Karpas-422 (cell line): ENCODE measurements at regions not wholly inside any gene's neighbourhood (a gene's known extent, or its start where the extent isn't known, plus 50 kb on each side); places are given as distances from the start of the nearest gene placed in this dataset.

Experiments
- DNase-seq: peaks from one replicate; pipeline ENCODE4 v3.0.0-alpha.2; 2015
- H2AFZ ChIP-seq: fragments of 200-600 bp; sonication (generic); 2 replicates; pipeline ENCODE4 v1.6.1; 2014; ENCODE audit warnings: antibody characterized with exemption, low read length, mixed read lengths
- H3K27ac ChIP-seq: fragments of 200-600 bp; sonication (generic); 2 replicates; pipeline ENCODE4 v1.5.1; 2014; ENCODE audit warnings: mild to moderate bottlenecking, low read length, moderate library complexity
- H3K27me3 ChIP-seq: fragments of 200-600 bp; sonication (generic); 2 replicates; pipeline ENCODE4 v1.6.1; 2014; ENCODE audit warnings: low read length, mixed read lengths
- H3K36me3 ChIP-seq: fragments of 200-600 bp; sonication (generic); 2 replicates; pipeline ENCODE4 v1.6.1; 2014; ENCODE audit warnings: low read length, mixed read lengths; ENCODE audit not compliant: insufficient read depth
- H3K4me1 ChIP-seq: fragments of 200-600 bp; sonication (generic); 2 replicates; pipeline ENCODE4 v1.6.1; 2014; ENCODE audit warnings: mild to moderate bottlenecking, low read length, mixed read lengths
- H3K4me2 ChIP-seq: fragments of 200-600 bp; sonication (generic); 2 replicates; pipeline ENCODE4 v1.6.1; 2014; ENCODE audit warnings: low read length, low read depth, mild to moderate bottlenecking; ENCODE audit not compliant: poor library complexity, severe bottlenecking
- H3K4me3 ChIP-seq: fragments of 200-600 bp; sonication (generic); 2 replicates; pipeline ENCODE4 v1.5.1; 2014; ENCODE audit warnings: mild to moderate bottlenecking, antibody characterized with exemption, low read length, mixed read lengths
- H3K79me2 ChIP-seq: fragments of 200-600 bp; sonication (generic); 2 replicates; pipeline ENCODE4 v1.6.1; 2014; ENCODE audit warnings: mild to moderate bottlenecking, low read length, mixed read lengths
- H3K9ac ChIP-seq: fragments of 200-600 bp; sonication (generic); 2 replicates; pipeline ENCODE4 v1.6.0; 2014; ENCODE audit warnings: low read length
- H3K9me2 ChIP-seq: fragments of 200-600 bp; sonication (generic), shearing (Covaris generic); replicated peaks from 2 replicates; pipeline ENCODE4 v1.6.0; 2014; ENCODE audit warnings: mild to moderate bottlenecking, low read length, moderate library complexity; ENCODE audit not compliant: insufficient read depth
- H3K9me3 ChIP-seq: fragments of 300-700, 200-600 bp; sonication (generic); 2 replicates; pipeline ENCODE4 v1.6.1; 2014; ENCODE audit warnings: low read length, mixed read lengths
- H4K20me1 ChIP-seq: fragments of 200-600 bp; sonication (generic); 2 replicates; pipeline ENCODE4 v1.6.1; 2014; ENCODE audit warnings: mild to moderate bottlenecking, antibody characterized with exemption, low read length, low read depth; ENCODE audit not compliant: insufficient read depth

- Histone ChIP-seq H2AFZ (no peak overlapping the region), H3K4me1 (peaks cover 10% of the 10 kb centered on the region), H3K4me3 (no peak overlapping the region), H3K4me2 (no peak overlapping the region), H3K27ac (no peak overlapping the region), H3K79me2 (no peaks in the 10 kb centered on the region), H3K9ac (no peak overlapping the region), H3K9me2 (no peaks in the 10 kb centered on the region), H4K20me1 (no peaks in the 10 kb centered on the region), H3K27me3 (no peaks in the 10 kb centered on the region), H3K36me3 (no peaks in the 10 kb centered on the region), H3K9me3 (no peaks in the 10 kb centered on the region)
- DNase-seq: no peak
Observed at GRCh38 chr22:27445881-27446280, 355.7 kb downstream of the MN1 start.

- no peaks in the 10 kb centered on the region for H3K9me3 ChIP-seq
- H3K27ac ChIP-seq: no peak overlapping the region
- no peak overlapping the region for H2AFZ ChIP-seq
- no peak overlapping the region for H3K4me3 ChIP-seq
- no peaks in the 10 kb centered on the region for H3K36me3 ChIP-seq
- H4K20me1 ChIP-seq: no peaks in the 10 kb centered on the region
- peaks cover 10% of the 10 kb centered on the region for H3K4me1 ChIP-seq
- no peaks in the 10 kb centered on the region; the same call in 1 of the 2 replicates for H3K9me2 ChIP-seq
- H3K9ac ChIP-seq: no peak overlapping the region
- DNase-seq: no peak
- no peaks in the 10 kb centered on the region for H3K27me3 ChIP-seq
- H3K4me2 ChIP-seq: no peak overlapping the region
- H3K79me2 ChIP-seq: no peaks in the 10 kb centered on the region
Observed at GRCh38 chr22:27447289-27447688, 354.3 kb downstream of the MN1 start.

DNA sequence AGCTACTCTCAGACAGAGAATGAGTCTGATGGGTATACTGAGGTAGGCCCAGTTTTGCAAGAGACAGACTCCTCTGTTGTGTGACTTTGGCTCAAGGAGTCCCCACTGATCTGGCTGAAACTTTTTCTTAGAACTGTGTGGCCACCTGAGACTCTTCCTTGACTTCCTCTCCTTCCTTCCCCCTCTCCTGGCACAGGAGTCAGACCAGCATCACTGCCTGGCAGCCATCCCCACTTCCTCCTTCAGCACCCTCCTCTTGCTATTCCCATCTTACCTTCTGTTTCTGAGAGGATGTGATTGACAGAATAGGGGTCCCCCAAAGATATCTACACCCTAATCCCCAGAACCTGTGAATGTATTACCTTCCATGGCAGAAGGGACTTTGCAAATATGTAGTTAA is 351.1 kb downstream of the MN1 start:
- no peak for DNase-seq
- no peak overlapping the region for H3K4me2 ChIP-seq
- no peaks in the 10 kb centered on the region for H3K79me2 ChIP-seq
- no peak overlapping the region for H3K27ac ChIP-seq
- H3K36me3 ChIP-seq: no peaks in the 10 kb centered on the region
- H4K20me1 ChIP-seq: no peaks in the 10 kb centered on the region
- no peaks in the 10 kb centered on the region for H3K9me3 ChIP-seq
- H3K27me3 ChIP-seq: no peaks in the 10 kb centered on the region
- H3K4me1 ChIP-seq: peaks cover 10% of the 10 kb centered on the region
- H3K9me2 ChIP-seq: no peaks in the 10 kb centered on the region; the same call in 1 of the 2 replicates
- no peak overlapping the region for H3K4me3 ChIP-seq
- H2AFZ ChIP-seq: no peak overlapping the region
- no peak overlapping the region for H3K9ac ChIP-seq

GRCh38 chr22:27452245-27452644 is 349.3 kb downstream of the MN1 start:
- DNase-seq: no peak
- Histone ChIP-seq H2AFZ (no peak overlapping the region), H4K20me1 (no peaks in the 10 kb centered on the region), H3K36me3 (no peaks in the 10 kb centered on the region), H3K4me3 (no peak overlapping the region), H3K9me2 (no peaks in the 10 kb centered on the region; the same call in 1 of the 2 replicates), H3K27me3 (no peaks in the 10 kb centered on the region), H3K4me2 (no peak overlapping the region), H3K27ac (no peak overlapping the region), H3K9ac (no peak overlapping the region), H3K79me2 (no peaks in the 10 kb centered on the region), H3K9me3 (no peaks in the 10 kb centered on the region), H3K4me1 (peaks cover 10% of the 10 kb centered on the region)

DNA sequence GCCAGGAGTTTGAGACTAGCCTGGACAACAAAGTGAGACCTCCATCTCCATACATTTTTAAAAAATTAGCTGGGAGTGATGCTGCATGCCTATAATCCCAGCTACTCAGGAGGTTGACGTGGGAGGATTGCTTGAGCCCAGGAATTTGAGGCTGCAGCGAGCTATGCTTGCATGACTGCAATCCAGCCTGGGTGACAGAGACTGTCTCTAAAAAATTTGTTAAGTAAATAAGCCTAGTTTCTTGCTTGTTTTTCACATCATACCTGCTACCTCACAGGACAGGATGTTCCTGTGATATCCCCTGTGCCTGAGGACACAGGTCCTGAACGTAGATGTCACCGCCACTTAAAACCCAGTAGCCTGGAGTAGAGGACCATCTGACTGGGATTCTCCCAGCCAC is 348.6 kb downstream of the MN1 start:
- Histone ChIP-seq H3K27ac (no peak overlapping the region), H3K36me3 (no peaks in the 10 kb centered on the region), H3K79me2 (no peaks in the 10 kb centered on the region), H3K4me2 (no peak overlapping the region), H3K9ac (no peak overlapping the region), H4K20me1 (no peaks in the 10 kb centered on the region), H3K27me3 (no peaks in the 10 kb centered on the region), H2AFZ (no peak overlapping the region), H3K4me1 (peaks cover 10% of the 10 kb centered on the region), H3K9me3 (no peaks in the 10 kb centered on the region), H3K9me2 (no peaks in the 10 kb centered on the region; the same call in 1 of the 2 replicates), H3K4me3 (no peak overlapping the region)
- no peak for DNase-seq

DNA sequence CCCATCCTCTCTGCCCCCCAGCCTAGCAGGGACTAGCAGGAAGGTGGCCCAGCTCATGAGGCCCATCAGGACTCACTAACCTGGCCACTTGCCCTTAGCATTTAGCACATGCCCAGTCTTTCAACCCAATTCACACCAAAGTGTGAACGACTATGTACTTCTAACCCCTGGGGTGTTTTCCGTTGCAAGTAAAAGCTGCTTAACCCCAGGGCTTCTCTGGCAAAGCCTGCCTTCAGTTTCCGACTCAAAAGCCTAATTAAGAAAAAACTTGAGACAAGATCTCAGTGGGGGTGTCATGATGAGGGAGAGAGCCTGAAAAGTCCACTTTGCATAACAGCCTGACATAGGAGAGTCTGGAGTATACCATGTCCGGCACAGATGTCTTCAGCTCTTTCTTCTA is 347.8 kb downstream of the MN1 start:
- H3K27me3 ChIP-seq: no peaks in the 10 kb centered on the region
- H3K9ac ChIP-seq: no peak overlapping the region
- H3K4me2 ChIP-seq: no peak overlapping the region
- no peak overlapping the region for H3K27ac ChIP-seq
- H2AFZ ChIP-seq: no peak overlapping the region
- H3K79me2 ChIP-seq: no peaks in the 10 kb centered on the region
- no peaks in the 10 kb centered on the region for H3K36me3 ChIP-seq
- H3K9me2 ChIP-seq: no peaks in the 10 kb centered on the region; the same call in 1 of the 2 replicates
- no peaks in the 10 kb centered on the region for H3K9me3 ChIP-seq
- H4K20me1 ChIP-seq: no peaks in the 10 kb centered on the region
- DNase-seq: no peak
- H3K4me3 ChIP-seq: no peak overlapping the region
- H3K4me1 ChIP-seq: peaks cover 10% of the 10 kb centered on the region

DNA sequence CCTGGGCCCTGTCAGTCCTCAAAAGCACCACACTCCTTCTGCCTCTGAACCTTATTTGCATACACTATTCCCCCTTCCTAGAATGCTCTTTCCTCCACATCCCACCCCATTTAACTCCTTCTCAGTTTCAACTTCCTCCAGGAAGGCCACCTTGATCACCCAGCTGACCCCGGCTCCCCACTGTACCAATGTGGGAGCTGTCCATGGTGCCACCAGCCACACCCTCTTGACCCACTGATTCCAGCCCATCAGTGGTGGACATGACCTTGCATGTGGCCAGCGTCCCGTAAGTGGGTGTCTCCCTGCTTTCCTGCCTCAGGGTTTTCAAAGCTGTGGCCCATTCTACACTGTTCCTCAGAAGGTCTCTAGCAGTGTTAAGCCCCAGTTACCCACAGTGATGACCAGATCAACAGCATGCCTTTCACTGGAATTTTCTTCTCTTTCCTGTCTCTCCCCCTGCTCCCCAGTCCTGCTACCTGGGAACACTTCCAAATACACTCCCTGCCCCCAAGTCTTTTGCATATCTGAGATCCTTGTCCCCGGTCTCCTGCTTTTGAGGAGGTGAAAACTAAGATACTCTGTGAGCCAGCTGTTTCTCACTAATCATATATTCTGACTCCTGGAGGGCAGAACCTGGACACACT is 346.6 kb downstream of the MN1 start:
- H3K4me2 ChIP-seq: no peak overlapping the region
- no peaks in the 10 kb centered on the region for H4K20me1 ChIP-seq
- no peak overlapping the region for H3K27ac ChIP-seq
- peaks cover under 1% of the 10 kb centered on the region; the same call in 1 of the 2 replicates for H3K4me1 ChIP-seq
- H3K4me3 ChIP-seq: no peak overlapping the region
- DNase-seq: no peak
- H3K9me3 ChIP-seq: no peaks in the 10 kb centered on the region
- no peaks in the 10 kb centered on the region; the same call in 1 of the 2 replicates for H3K9me2 ChIP-seq
- H3K27me3 ChIP-seq: no peaks in the 10 kb centered on the region
- no peak overlapping the region for H3K9ac ChIP-seq
- H3K79me2 ChIP-seq: no peaks in the 10 kb centered on the region
- no peak overlapping the region for H2AFZ ChIP-seq
- no peaks in the 10 kb centered on the region for H3K36me3 ChIP-seq

GRCh38 chr22:27455526-27455925 is 346.0 kb downstream of the MN1 start:
- Histone ChIP-seq H2AFZ (no peak overlapping the region), H3K79me2 (no peaks in the 10 kb centered on the region), H4K20me1 (no peaks in the 10 kb centered on the region), H3K9ac (no peak overlapping the region), H3K27me3 (no peaks in the 10 kb centered on the region), H3K36me3 (no peaks in the 10 kb centered on the region), H3K27ac (no peak overlapping the region), H3K4me3 (no peak overlapping the region), H3K4me2 (no peak overlapping the region), H3K9me2 (no peaks in the 10 kb centered on the region; the same call in 1 of the 2 replicates), H3K9me3 (no peaks in the 10 kb centered on the region), H3K4me1 (no peaks in the 10 kb centered on the region)
- no peak for DNase-seq
